RWPE1 (cell line): ENCODE measurements at regions not wholly inside any gene's neighbourhood (a gene's known extent, or its start where the extent isn't known, plus 50 kb on each side); places are given as distances from the start of the nearest gene placed in this dataset.

Experiments used
- CTCF ChIA-PET: fragments of 350-600 bp; sonication (Branson Sonifier 250); formaldehyde crosslinking; extraction: SDS; loops from one replicate; lab custom pipeline; 2021; lab: Yijun Ruan, JAX
- POLR2A ChIA-PET: fragments of 400-600 bp; formaldehyde crosslinking; extraction: SDS; loops from one replicate; lab custom pipeline; 2020; ENCODE audit warnings: antibody characterized with exemption; ENCODE audit not compliant: low non-redundant PET; lab: Yijun Ruan, JAX
- DNase-seq: peaks from one replicate; pipeline ENCODE4 v3.0.0; 2012; ENCODE audit warnings: low spot score
- H3K27ac ChIP-seq: fragments of 450-650 bp; 2 replicates; pipeline ENCODE4 v1.5.1; 2017
- CTCF ChIP-seq: fragments of 450-650 bp; conservative IDR thresholded peaks from 2 replicates; pipeline ENCODE4 v1.5.1; 2017; ENCODE audit warnings: low read depth, mild to moderate bottlenecking

DNA sequence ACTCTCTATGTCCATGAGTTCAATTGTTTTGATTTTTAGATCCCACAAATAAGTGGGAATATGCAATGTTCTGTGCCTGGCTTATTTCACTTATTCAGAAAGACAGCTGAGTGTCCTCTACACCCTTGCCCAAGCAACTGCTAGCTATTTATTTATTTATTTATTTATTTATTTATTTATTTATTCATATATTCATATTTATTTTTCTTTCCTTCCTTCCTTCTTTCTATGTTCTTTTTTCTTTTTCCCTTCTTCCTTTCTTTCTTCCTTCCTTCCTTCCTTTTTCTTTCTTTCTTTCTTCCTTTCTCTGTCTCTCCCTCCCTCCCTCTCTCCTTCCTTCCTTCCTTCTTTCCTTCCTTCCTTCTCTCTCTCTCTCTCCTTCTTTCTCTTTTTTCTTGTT is 563.4 kb downstream of the BCL11B start:
- ChIA-PET POLR2A (no interaction called here), CTCF (interaction anchor here (0.7 kb wide), 1 partner anchor 309 kb away, joined by 3 read pairs; no protein-coding TSS in a partner anchor)
- no peak for DNase-seq
- TF ChIP-seq CTCF = no peak
- no peak overlapping the region for H3K27ac ChIP-seq

- ChIA-PET POLR2A (no interaction called here), CTCF (no interaction called here)
- no peak for DNase-seq
- no peak overlapping the region for H3K27ac ChIP-seq
- no peak for TF ChIP-seq CTCF
Observed at GRCh38 chr14:98711453-98711852, 560.5 kb downstream of the BCL11B start.

DNA sequence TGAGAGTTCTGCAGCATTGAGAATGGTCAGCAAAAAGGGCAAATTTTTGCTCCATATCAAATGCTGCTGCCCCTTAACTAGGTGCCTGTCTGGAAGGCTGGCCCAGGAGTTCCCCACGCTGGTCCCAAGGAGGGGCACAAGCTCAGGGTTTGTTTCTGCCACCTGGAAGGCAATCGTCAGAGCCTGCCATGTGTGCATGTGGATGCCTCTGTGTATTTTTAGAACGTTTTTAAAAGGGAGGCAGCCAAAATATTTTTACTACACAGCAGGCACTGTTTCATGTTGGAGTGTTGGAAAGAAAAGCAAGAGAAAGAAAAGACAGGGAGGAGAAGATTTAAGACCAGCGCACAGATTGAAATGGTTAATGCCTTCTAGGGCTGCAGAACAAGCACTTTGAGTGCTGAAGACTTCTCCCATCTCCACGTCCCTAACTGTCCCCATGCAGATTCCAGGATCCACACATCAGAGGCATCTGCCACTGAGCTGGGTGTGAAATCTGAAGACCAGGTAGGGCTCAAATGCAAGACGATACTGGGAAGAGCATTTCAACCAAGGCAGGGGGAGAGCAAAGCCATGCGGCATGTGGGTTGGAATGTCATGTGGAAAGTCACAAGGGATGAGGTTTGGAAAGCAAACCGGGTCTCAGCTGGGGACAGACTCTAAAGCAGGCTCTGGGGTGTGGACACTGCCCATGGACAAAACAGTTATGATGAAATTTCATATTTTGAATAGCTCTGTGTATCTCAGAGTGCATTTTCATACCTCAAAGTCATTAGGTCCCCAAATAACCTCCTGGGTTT is 557.2 kb downstream of the BCL11B start:
- ChIA-PET CTCF (interaction anchor here (0.7 kb wide), 1 partner anchor 24 kb away, joined by 4 read pairs; no protein-coding TSS in a partner anchor), POLR2A (no interaction called here)
- TF ChIP-seq CTCF = no peak
- H3K27ac ChIP-seq = no peak overlapping the region
- DNase-seq = no peak

DNA sequence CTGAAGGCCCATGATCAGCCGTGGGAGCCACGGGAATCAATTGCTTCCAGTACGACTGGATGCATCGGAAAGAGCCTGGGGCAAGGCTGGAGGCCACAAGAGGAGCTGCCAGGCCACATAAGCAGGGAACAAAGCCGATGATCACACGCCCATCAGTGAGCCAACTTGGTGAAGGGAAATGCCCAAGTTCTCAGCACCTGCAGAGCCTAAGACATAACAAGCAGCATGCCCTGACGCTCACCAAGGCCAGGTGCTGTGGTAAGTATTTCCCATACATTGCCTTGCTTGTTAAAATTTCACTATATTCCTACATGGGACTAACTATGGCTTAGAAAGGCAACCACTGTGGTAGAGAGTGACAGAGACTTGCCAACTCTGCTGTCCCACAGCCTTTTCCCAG is 555.9 kb downstream of the BCL11B start:
- POLR2A ChIA-PET = no interaction called here
- no peak for DNase-seq
- no peak for TF ChIP-seq CTCF
- H3K27ac ChIP-seq = no peak overlapping the region
- CTCF ChIA-PET = no interaction called here

- H3K27ac ChIP-seq = no peak overlapping the region
- CTCF ChIA-PET = interaction anchor here (0.6 kb wide), 1 partner anchor 743 kb away, joined by 4 read pairs; no protein-coding TSS in a partner anchor
- POLR2A ChIA-PET = no interaction called here
Observed at GRCh38 chr14:98721061-98721460, 550.9 kb downstream of the BCL11B start.

GRCh38 chr14:98724734-98725133 is 547.3 kb downstream of the BCL11B start:
- POLR2A ChIA-PET = no interaction called here
- DNase-seq = no peak
- H3K27ac ChIP-seq = no peak overlapping the region
- no peak for TF ChIP-seq CTCF
- CTCF ChIA-PET = no interaction called here

More at GRCh38 chr14:98721061-98721460, 550.9 kb downstream of the BCL11B start:
- TF ChIP-seq CTCF = no peak
- no peak for DNase-seq
